ENCODE measurements at regions not wholly inside any gene's neighbourhood (a gene's known extent, or its start where the extent isn't known, plus 50 kb on each side); places are given as distances from the start of the nearest gene placed in this dataset.

GRCh38 chr9:108639091-108639490 is 216.7 kb downstream of the ACTL7B start:
- Mint-ChIP-seq H3K36me3 (no peaks in the 10 kb centered on the region), H3K27ac (no peak overlapping the region), H3K4me3 (no peak overlapping the region), H3K4me1 (no peaks in the 10 kb centered on the region), H3K9me3 (no peaks in the 10 kb centered on the region)
- ATAC-seq: no peak
- no peak for DNase-seq (ENCODE audit: low spot score in 2 of 2)

GRCh38 chr9:108637340-108637739 is 218.4 kb downstream of the ACTL7B start:
- ATAC-seq (no peak), DNase-seq (ENCODE audit: low spot score in 2 of 2) (no peak)
- Mint-ChIP-seq H3K4me3 (no peak overlapping the region), H3K9me3 (no peaks in the 10 kb centered on the region), H3K27ac (no peak overlapping the region), H3K36me3 (no peaks in the 10 kb centered on the region), H3K4me1 (no peaks in the 10 kb centered on the region)

- no peaks in the 10 kb centered on the region for H3K36me3 Mint-ChIP-seq
- H3K4me1 Mint-ChIP-seq: no peaks in the 10 kb centered on the region
- H3K4me3 Mint-ChIP-seq: no peak overlapping the region
- no peak overlapping the region for H3K27ac Mint-ChIP-seq
- peaks cover 3% of the 10 kb centered on the region for H3K9me3 Mint-ChIP-seq
- ATAC-seq: no peak
- DNase-seq (ENCODE audit: low spot score in 2 of 2): no peak
These were observed 219.8 kb downstream of the ACTL7B start for GRCh38 chr9:108636013-108636412.

GRCh38 chr9:108634672-108635462 is 220.9 kb downstream of the ACTL7B start:
- DNase-seq (ENCODE audit: low spot score in 2 of 2) (no peak), ATAC-seq (no peak)
- no peaks in the 10 kb centered on the region for H3K36me3 Mint-ChIP-seq
- no peak overlapping the region for H3K4me3 Mint-ChIP-seq
- peaks cover 3% of the 10 kb centered on the region for H3K9me3 Mint-ChIP-seq
- H3K27ac Mint-ChIP-seq: no peak overlapping the region
- H3K4me1 Mint-ChIP-seq: no peaks in the 10 kb centered on the region

GRCh38 chr9:108634204-108634603 is 221.6 kb downstream of the ACTL7B start:
- ATAC-seq: no peak
- no peak for DNase-seq (ENCODE audit: low spot score in 2 of 2)
- no peak overlapping the region for H3K4me3 Mint-ChIP-seq
- H3K4me1 Mint-ChIP-seq: no peaks in the 10 kb centered on the region
- no peak overlapping the region for H3K27ac Mint-ChIP-seq
- no peaks in the 10 kb centered on the region for H3K36me3 Mint-ChIP-seq
- peaks cover 3% of the 10 kb centered on the region for H3K9me3 Mint-ChIP-seq

GRCh38 chr9:108631496-108632285 is 224.1 kb downstream of the ACTL7B start:
- no peak for DNase-seq (ENCODE audit: low spot score in 2 of 2)
- H3K9me3 Mint-ChIP-seq: peaks cover 5% of the 10 kb centered on the region
- H3K36me3 Mint-ChIP-seq: no peaks in the 10 kb centered on the region
- ATAC-seq: no peak
- no peaks in the 10 kb centered on the region for H3K4me1 Mint-ChIP-seq
- H3K27ac Mint-ChIP-seq: no peak overlapping the region
- no peak overlapping the region for H3K4me3 Mint-ChIP-seq

GRCh38 chr9:108628316-108628715 is 227.5 kb downstream of the ACTL7B start:
- no peak for DNase-seq (ENCODE audit: low spot score in 2 of 2)
- H3K36me3 Mint-ChIP-seq: no peaks in the 10 kb centered on the region
- H3K27ac Mint-ChIP-seq: no peak overlapping the region
- no peaks in the 10 kb centered on the region for H3K4me1 Mint-ChIP-seq
- ATAC-seq: no peak
- peaks cover 7% of the 10 kb centered on the region for H3K9me3 Mint-ChIP-seq
- H3K4me3 Mint-ChIP-seq: no peak overlapping the region

GRCh38 chr9:108626743-108627142 is 229.0 kb downstream of the ACTL7B start:
- peaks cover 7% of the 10 kb centered on the region for H3K9me3 Mint-ChIP-seq
- DNase-seq (ENCODE audit: low spot score in 2 of 2) (no peak), ATAC-seq (no peak)
- no peak overlapping the region for H3K4me3 Mint-ChIP-seq
- no peaks in the 10 kb centered on the region for H3K4me1 Mint-ChIP-seq
- no peak overlapping the region for H3K27ac Mint-ChIP-seq
- H3K36me3 Mint-ChIP-seq: no peaks in the 10 kb centered on the region

GRCh38 chr9:108621991-108622855 is 233.6 kb downstream of the ACTL7B start:
- Mint-ChIP-seq H3K27ac (no peak overlapping the region), H3K4me1 (no peaks in the 10 kb centered on the region), H3K4me3 (no peak overlapping the region), H3K36me3 (no peaks in the 10 kb centered on the region), H3K9me3 (peaks cover 6% of the 10 kb centered on the region)
- DNase-seq (ENCODE audit: low spot score in 2 of 2): no peak
- ATAC-seq: no peak

GRCh38 chr9:108620767-108621166 is 235.0 kb downstream of the ACTL7B start:
- no peaks in the 10 kb centered on the region for H3K36me3 Mint-ChIP-seq
- H3K4me3 Mint-ChIP-seq: no peak overlapping the region
- ATAC-seq (no peak), DNase-seq (ENCODE audit: low spot score in 2 of 2) (no peak)
- H3K4me1 Mint-ChIP-seq: no peaks in the 10 kb centered on the region
- no peak overlapping the region for H3K27ac Mint-ChIP-seq
- H3K9me3 Mint-ChIP-seq: peaks cover 10% of the 10 kb centered on the region

GRCh38 chr9:108618906-108619550 is 236.8 kb downstream of the ACTL7B start:
- no peak overlapping the region for H3K4me3 Mint-ChIP-seq
- no peak for DNase-seq (ENCODE audit: low spot score in 2 of 2)
- no peak overlapping the region for H3K27ac Mint-ChIP-seq
- H3K4me1 Mint-ChIP-seq: no peaks in the 10 kb centered on the region
- no peaks in the 10 kb centered on the region for H3K36me3 Mint-ChIP-seq
- ATAC-seq: no peak
- H3K9me3 Mint-ChIP-seq: peaks cover 10% of the 10 kb centered on the region

- no peaks in the 10 kb centered on the region for H3K4me1 Mint-ChIP-seq
- H3K4me3 Mint-ChIP-seq: no peak overlapping the region
- ATAC-seq: no peak
- H3K9me3 Mint-ChIP-seq: peaks cover 10% of the 10 kb centered on the region
- no peak for DNase-seq (ENCODE audit: low spot score in 2 of 2)
- no peaks in the 10 kb centered on the region for H3K36me3 Mint-ChIP-seq
- H3K27ac Mint-ChIP-seq: no peak overlapping the region
These were observed 238.1 kb downstream of the ACTL7B start for GRCh38 chr9:108617676-108618075.

GRCh38 chr9:108615152-108615551 is 240.6 kb downstream of the ACTL7B start:
- Mint-ChIP-seq H3K4me1 (no peaks in the 10 kb centered on the region), H3K4me3 (no peak overlapping the region), H3K36me3 (no peaks in the 10 kb centered on the region), H3K27ac (no peak overlapping the region), H3K9me3 (peaks cover 10% of the 10 kb centered on the region)
- no peak for DNase-seq (ENCODE audit: low spot score in 2 of 2)
- no peak for ATAC-seq

GRCh38 chr9:108612513-108612912 is 243.3 kb downstream of the ACTL7B start:
- DNase-seq (ENCODE audit: low spot score in 2 of 2): no peak
- Mint-ChIP-seq H3K9me3 (peaks cover 10% of the 10 kb centered on the region), H3K4me3 (no peak overlapping the region), H3K4me1 (no peaks in the 10 kb centered on the region), H3K36me3 (no peaks in the 10 kb centered on the region), H3K27ac (no peak overlapping the region)
- no peak for ATAC-seq

- ATAC-seq (no peak), DNase-seq (ENCODE audit: low spot score in 2 of 2) (no peak)
- Mint-ChIP-seq H3K36me3 (no peaks in the 10 kb centered on the region), H3K27ac (no peak overlapping the region), H3K4me3 (no peak overlapping the region), H3K9me3 (peaks cover 3% of the 10 kb centered on the region), H3K4me1 (no peaks in the 10 kb centered on the region)
These were observed 245.9 kb downstream of the ACTL7B start for GRCh38 chr9:108609897-108610253.

Measured in stimulated activated effector memory CD8-positive, alpha-beta T cell treated with anti-CD3 and anti-CD28 coated beads, Interleukin-12 subunit alpha, Interleukin-12 subunit beta, amount 100 ng/mL, for 72 hours (primary cell).